ENCODE measurements at regions not wholly inside any gene's neighbourhood (a gene's known extent, or its start where the extent isn't known, plus 50 kb on each side); places are given as distances from the start of the nearest gene placed in this dataset.

DNA sequence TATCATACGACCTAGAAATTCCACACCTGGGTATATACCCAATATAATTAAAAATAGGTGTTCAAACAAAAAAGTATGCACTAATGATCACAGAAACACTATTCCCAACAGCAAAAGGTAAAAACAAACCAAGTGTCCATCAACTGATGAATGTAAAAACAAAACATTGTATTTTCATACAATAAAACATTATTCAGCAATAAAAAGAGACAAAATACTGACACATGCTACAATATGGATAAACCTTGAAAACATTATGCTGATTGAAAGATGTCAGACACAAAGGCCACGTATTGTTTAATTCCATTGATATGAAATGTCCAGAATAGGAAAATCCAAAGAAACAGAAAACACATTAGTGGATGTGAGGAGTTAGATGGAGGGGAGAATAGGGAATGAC lies 71.0 kb downstream of the RPL22L1 start:
- Histone ChIP-seq H3K36me3 (ENCODE audit: insufficient read depth, low read length) (no peaks in the 10 kb centered on the region), H3K4me3 (ENCODE audit: low read depth in 1 of 2, low read length in 2 of 2) (no peak overlapping the region), H3K4me1 (ENCODE audit: insufficient read depth, low read length) (no peaks in the 10 kb centered on the region), H2AFZ (ENCODE audit: low read depth, low read length) (no peak overlapping the region), H3K79me2 (ENCODE audit: insufficient read depth, low read length) (no peaks in the 10 kb centered on the region), H3K27me3 (ENCODE audit: insufficient read depth, low read length, poor library complexity) (peaks cover 9% of the 10 kb centered on the region), H3K9ac (ENCODE audit: low read depth, low read length) (no peak overlapping the region), H3K27ac (ENCODE audit: low read length) (no peak overlapping the region), H3K4me2 (ENCODE audit: insufficient read depth, low read length) (no peak overlapping the region), H4K20me1 (ENCODE audit: insufficient read depth, low read length) (no peaks in the 10 kb centered on the region), H3K9me3 (ENCODE audit: insufficient read depth, low read length, severe bottlenecking) (no peaks in the 10 kb centered on the region)
- ATAC-seq (ENCODE audit: insufficient read depth, low read depth) (no peak), DNase-seq (no peak)
- TF ChIP-seq, protein P1, sequence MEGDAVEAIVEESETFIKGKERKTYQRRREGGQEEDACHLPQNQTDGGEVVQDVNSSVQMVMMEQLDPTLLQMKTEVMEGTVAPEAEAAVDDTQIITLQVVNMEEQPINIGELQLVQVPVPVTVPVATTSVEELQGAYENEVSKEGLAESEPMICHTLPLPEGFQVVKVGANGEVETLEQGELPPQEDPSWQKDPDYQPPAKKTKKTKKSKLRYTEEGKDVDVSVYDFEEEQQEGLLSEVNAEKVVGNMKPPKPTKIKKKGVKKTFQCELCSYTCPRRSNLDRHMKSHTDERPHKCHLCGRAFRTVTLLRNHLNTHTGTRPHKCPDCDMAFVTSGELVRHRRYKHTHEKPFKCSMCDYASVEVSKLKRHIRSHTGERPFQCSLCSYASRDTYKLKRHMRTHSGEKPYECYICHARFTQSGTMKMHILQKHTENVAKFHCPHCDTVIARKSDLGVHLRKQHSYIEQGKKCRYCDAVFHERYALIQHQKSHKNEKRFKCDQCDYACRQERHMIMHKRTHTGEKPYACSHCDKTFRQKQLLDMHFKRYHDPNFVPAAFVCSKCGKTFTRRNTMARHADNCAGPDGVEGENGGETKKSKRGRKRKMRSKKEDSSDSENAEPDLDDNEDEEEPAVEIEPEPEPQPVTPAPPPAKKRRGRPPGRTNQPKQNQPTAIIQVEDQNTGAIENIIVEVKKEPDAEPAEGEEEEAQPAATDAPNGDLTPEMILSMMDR (IDR thresholded peaks at IDR 0.05; ENCODE audit: borderline replicate concordance, extremely low read depth, low read length, poor library complexity, severe bottlenecking): no peak
- TF ChIP-seq EZH2 (IDR thresholded peaks at IDR 0.05; ENCODE audit: borderline replicate concordance, low read depth, low read length, severe bottlenecking): no peak

DNA sequence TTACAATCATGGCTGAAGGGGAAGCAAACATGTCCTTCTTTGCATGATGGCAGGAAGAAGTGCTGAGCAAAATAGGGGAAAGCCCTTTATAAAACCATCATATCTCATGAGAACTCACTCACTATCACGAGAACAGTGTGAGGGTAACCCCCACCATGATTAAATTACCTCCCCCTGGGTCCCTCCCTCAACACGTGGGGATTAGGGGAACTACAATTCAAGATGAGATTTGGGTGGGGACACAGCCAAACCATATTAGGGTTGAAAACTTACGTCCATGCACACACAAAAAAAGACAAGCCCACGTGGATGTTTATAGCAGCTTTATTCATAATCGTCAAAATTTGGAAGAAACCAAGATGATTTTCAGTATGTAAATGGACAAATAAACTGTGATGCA lies 72.3 kb downstream of the RPL22L1 start:
- DNase-seq (no peak), ATAC-seq (ENCODE audit: insufficient read depth, low read depth) (no peak)
- Histone ChIP-seq H3K4me1 (ENCODE audit: insufficient read depth, low read length) (no peaks in the 10 kb centered on the region), H3K9ac (ENCODE audit: low read depth, low read length) (no peak overlapping the region), H2AFZ (ENCODE audit: low read depth, low read length) (no peak overlapping the region), H3K27me3 (ENCODE audit: insufficient read depth, low read length, poor library complexity) (peaks cover 9% of the 10 kb centered on the region), H3K9me3 (ENCODE audit: insufficient read depth, low read length, severe bottlenecking) (no peaks in the 10 kb centered on the region), H3K4me2 (ENCODE audit: insufficient read depth, low read length) (no peak overlapping the region), H3K79me2 (ENCODE audit: insufficient read depth, low read length) (no peaks in the 10 kb centered on the region), H4K20me1 (ENCODE audit: insufficient read depth, low read length) (no peaks in the 10 kb centered on the region), H3K4me3 (ENCODE audit: low read depth in 1 of 2, low read length in 2 of 2) (no peak overlapping the region), H3K27ac (ENCODE audit: low read length) (no peak overlapping the region), H3K36me3 (ENCODE audit: insufficient read depth, low read length) (no peaks in the 10 kb centered on the region)
- TF ChIP-seq EZH2 (IDR thresholded peaks at IDR 0.05; ENCODE audit: borderline replicate concordance, low read depth, low read length, severe bottlenecking): no peak
- TF ChIP-seq, protein P1 (IDR thresholded peaks at IDR 0.05; ENCODE audit: borderline replicate concordance, extremely low read depth, low read length, poor library complexity, severe bottlenecking): no peak

DNA sequence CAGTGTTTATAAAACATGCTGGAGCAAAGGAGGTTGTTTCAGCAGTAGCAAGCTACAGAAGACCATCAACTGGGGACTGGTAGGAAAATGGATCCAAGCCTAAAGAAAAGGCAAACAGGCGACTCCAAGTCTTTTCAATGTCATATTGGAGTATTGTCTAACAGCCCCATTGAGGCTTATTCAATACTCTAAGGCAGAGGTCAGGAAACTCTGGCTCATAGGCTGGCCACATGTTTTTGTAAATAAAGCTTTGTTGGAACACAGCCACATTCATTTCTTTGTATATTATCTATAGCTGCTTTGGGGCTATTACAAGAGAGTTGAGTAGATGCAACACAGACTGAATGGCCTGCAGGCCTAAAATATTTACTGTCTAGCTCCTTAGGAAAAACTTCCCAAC lies 77.5 kb downstream of the RPL22L1 start:
- no peaks in the 10 kb centered on the region for H4K20me1 ChIP-seq (ENCODE audit: insufficient read depth, low read length)
- H3K4me2 ChIP-seq (ENCODE audit: insufficient read depth, low read length): no peak overlapping the region
- H3K4me3 ChIP-seq (ENCODE audit: low read depth in 1 of 2, low read length in 2 of 2): no peak overlapping the region
- H3K36me3 ChIP-seq (ENCODE audit: insufficient read depth, low read length): no peaks in the 10 kb centered on the region
- no peak overlapping the region for H3K9ac ChIP-seq (ENCODE audit: low read depth, low read length)
- ATAC-seq (ENCODE audit: insufficient read depth, low read depth) (no peak), DNase-seq (no peak)
- no peak overlapping the region for H2AFZ ChIP-seq (ENCODE audit: low read depth, low read length)
- H3K9me3 ChIP-seq (ENCODE audit: insufficient read depth, low read length, severe bottlenecking): no peaks in the 10 kb centered on the region
- H3K27ac ChIP-seq (ENCODE audit: low read length): no peak overlapping the region
- TF ChIP-seq, protein P1 (IDR thresholded peaks at IDR 0.05; ENCODE audit: borderline replicate concordance, extremely low read depth, low read length, poor library complexity, severe bottlenecking): no peak
- TF ChIP-seq EZH2 (IDR thresholded peaks at IDR 0.05; ENCODE audit: borderline replicate concordance, low read depth, low read length, severe bottlenecking): no peak
- no peaks in the 10 kb centered on the region for H3K79me2 ChIP-seq (ENCODE audit: insufficient read depth, low read length)
- H3K4me1 ChIP-seq (ENCODE audit: insufficient read depth, low read length): no peaks in the 10 kb centered on the region
- peaks cover 8% of the 10 kb centered on the region for H3K27me3 ChIP-seq (ENCODE audit: insufficient read depth, low read length, poor library complexity)

DNA sequence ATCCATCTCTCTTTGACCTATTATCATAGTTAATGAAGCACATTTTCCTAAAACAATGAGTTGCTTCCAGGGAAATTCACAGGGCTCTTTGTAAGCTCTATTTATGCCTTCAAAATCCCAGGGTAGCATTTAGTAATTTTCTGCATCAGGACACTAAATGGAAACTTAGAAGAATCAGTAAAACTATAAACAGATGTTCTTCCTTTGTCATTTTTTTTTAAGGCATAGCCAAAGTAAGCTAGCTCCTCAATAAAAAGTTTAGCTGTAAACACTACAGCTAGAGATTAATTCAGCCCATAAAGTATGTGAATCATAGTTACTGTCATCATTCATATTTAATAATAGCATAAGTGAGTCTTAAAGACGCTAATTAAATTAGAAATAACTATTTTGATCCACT lies 79.3 kb downstream of the RPL22L1 start:
- H3K4me1 ChIP-seq (ENCODE audit: insufficient read depth, low read length): no peaks in the 10 kb centered on the region
- H3K4me3 ChIP-seq (ENCODE audit: low read depth in 1 of 2, low read length in 2 of 2): no peak overlapping the region
- no peak overlapping the region for H3K4me2 ChIP-seq (ENCODE audit: insufficient read depth, low read length)
- H3K79me2 ChIP-seq (ENCODE audit: insufficient read depth, low read length): no peaks in the 10 kb centered on the region
- H2AFZ ChIP-seq (ENCODE audit: low read depth, low read length): no peak overlapping the region
- no peaks in the 10 kb centered on the region for H3K9me3 ChIP-seq (ENCODE audit: insufficient read depth, low read length, severe bottlenecking)
- TF ChIP-seq, protein P1 (IDR thresholded peaks at IDR 0.05; ENCODE audit: borderline replicate concordance, extremely low read depth, low read length, poor library complexity, severe bottlenecking): no peak
- no peak for TF ChIP-seq EZH2 (IDR thresholded peaks at IDR 0.05; ENCODE audit: borderline replicate concordance, low read depth, low read length, severe bottlenecking)
- no peaks in the 10 kb centered on the region for H3K36me3 ChIP-seq (ENCODE audit: insufficient read depth, low read length)
- H3K27me3 ChIP-seq (ENCODE audit: insufficient read depth, low read length, poor library complexity): peaks cover 8% of the 10 kb centered on the region
- H4K20me1 ChIP-seq (ENCODE audit: insufficient read depth, low read length): no peaks in the 10 kb centered on the region
- ATAC-seq (ENCODE audit: insufficient read depth, low read depth) (no peak), DNase-seq (no peak)
- H3K27ac ChIP-seq (ENCODE audit: low read length): no peak overlapping the region
- H3K9ac ChIP-seq (ENCODE audit: low read depth, low read length): no peak overlapping the region

All from DND-41 (cell line).